NCI-H2196 treated with DMSO at 0.1 percent for 48 hours (cell line): ENCODE measurements at regions not wholly inside any gene's neighbourhood (a gene's known extent, or its start where the extent isn't known, plus 50 kb on each side); places are given as distances from the start of the nearest gene placed in this dataset.

Source experiments
- DNase-seq: peaks from one replicate; lab custom pipeline; 2025; ENCODE audit not compliant: unreplicated experiment; lab: John Stamatoyannopoulos, UW

GRCh38 chr2:16181062-16181740, 240.9 kb downstream of the MYCN start:
- DNase-seq = no peak

- DNase-seq = no peak
These were observed 240.3 kb downstream of the MYCN start for GRCh38 chr2:16180631-16181030.

GRCh38 chr2:16179701-16180416, 239.5 kb downstream of the MYCN start:
- DNase-seq = no peak

- DNase-seq = no peak
These were observed 238.3 kb downstream of the MYCN start for GRCh38 chr2:16178551-16179130.

GRCh38 chr2:16177671-16178180, 237.4 kb downstream of the MYCN start:
- no peak for DNase-seq

- DNase-seq = no peak
These were observed 236.7 kb downstream of the MYCN start for GRCh38 chr2:16176971-16177480.

- no peak for DNase-seq
These were observed 235.0 kb downstream of the MYCN start for GRCh38 chr2:16175247-16175825.

- DNase-seq = no peak
These were observed 234.3 kb downstream of the MYCN start for GRCh38 chr2:16174693-16175045.

GRCh38 chr2:16173893-16174692, 233.7 kb downstream of the MYCN start:
- DNase-seq = no peak

GRCh38 chr2:16172324-16173175, 232.2 kb downstream of the MYCN start:
- no peak for DNase-seq

GRCh38 chr2:16171425-16171920, 231.1 kb downstream of the MYCN start:
- DNase-seq = no peak

- DNase-seq = no peak
These were observed 230.5 kb downstream of the MYCN start for GRCh38 chr2:16170675-16171424.

GRCh38 chr2:16169381-16169960, 229.1 kb downstream of the MYCN start:
- no peak for DNase-seq

GRCh38 chr2:16168506-16169264, 228.3 kb downstream of the MYCN start:
- no peak for DNase-seq

- no peak for DNase-seq
These were observed 227.6 kb downstream of the MYCN start for GRCh38 chr2:16167870-16168426.

GRCh38 chr2:16167451-16167861, 227.1 kb downstream of the MYCN start:
- DNase-seq = no peak

- no peak for DNase-seq
These were observed 226.1 kb downstream of the MYCN start for GRCh38 chr2:16166327-16166981.
